HL-60 (cell line): ENCODE measurements at regions not wholly inside any gene's neighbourhood (a gene's known extent, or its start where the extent isn't known, plus 50 kb on each side); places are given as distances from the start of the nearest gene placed in this dataset.

Experiments
- DNase-seq, 2 experiments: peaks; one replicate each; pipeline ENCODE4 v3.0.0-alpha.2; 2010 to 2020; ENCODE audit warnings: low read depth in 1 of 2, low spot score in 1 of 2
- H3K27ac ChIP-seq: fragments of 250-450 bp; sonication (Bioruptor Pico); replicated peaks from 2 replicates; pipeline ENCODE4 v1.5.1; 2020; ENCODE audit warnings: mild to moderate bottlenecking, moderate library complexity
- H3K27me3 ChIP-seq: fragments of 250-450 bp; sonication (Bioruptor Pico); 2 replicates; pipeline ENCODE4 v1.5.1; 2021; ENCODE audit warnings: mild to moderate bottlenecking, moderate library complexity; ENCODE audit not compliant: insufficient read depth, poor library complexity, severe bottlenecking
- H3K4me3 ChIP-seq: replicated peaks from 2 replicates; pipeline ENCODE4 v1.5.1; 2011; ENCODE audit warnings: mild to moderate bottlenecking, control low read depth, low read length; ENCODE audit not compliant: insufficient read depth
- CTCF ChIP-seq: IDR thresholded peaks from one replicate; pipeline ENCODE4 v1.5.1; 2011; ENCODE audit warnings: low read length, control low read depth, inconsistent platforms; ENCODE audit not compliant: insufficient read depth
- GABPA ChIP-seq: IDR thresholded peaks from 2 replicates; pipeline ENCODE4 v1.6.1; 2012; ENCODE audit warnings: low read depth
- POLR2AphosphoS5 ChIP-seq: IDR thresholded peaks from 2 replicates; pipeline ENCODE4 v1.6.1; 2012; ENCODE audit warnings: low read depth
- REST ChIP-seq: IDR thresholded peaks from 2 replicates; pipeline ENCODE4 v1.6.1; 2012; ENCODE audit warnings: low read depth; ENCODE audit not compliant: insufficient replicate concordance
- SPI1 ChIP-seq: IDR thresholded peaks from 2 replicates; pipeline ENCODE4 v1.6.1; 2012; ENCODE audit warnings: low read depth, mild to moderate bottlenecking, borderline replicate concordance

GRCh38 chr5:167642779-167643517 is 648.5 kb upstream of the WWC1 start:
- TF ChIP-seq CTCF (no peak), SPI1 (no peak), POLR2AphosphoS5 (no peak), GABPA (no peak), REST (no peak)
- Histone ChIP-seq H3K27me3 (no peaks in the 10 kb centered on the region), H3K27ac (no peak overlapping the region), H3K4me3 (no peak overlapping the region)
- no peak for DNase-seq

GRCh38 chr5:167643631-167644280 is 647.7 kb upstream of the WWC1 start:
- no peak overlapping the region for H3K4me3 ChIP-seq
- H3K27me3 ChIP-seq, result no peaks in the 10 kb centered on the region
- TF ChIP-seq POLR2AphosphoS5 (no peak), GABPA (no peak)
- H3K27ac ChIP-seq, result no peak overlapping the region
- DNase-seq, result no peak

- no peak overlapping the region for H3K27ac ChIP-seq
- no peak overlapping the region for H3K4me3 ChIP-seq
- TF ChIP-seq SPI1 (no peak), GABPA (no peak), REST (no peak), POLR2AphosphoS5 (no peak), CTCF (no peak)
- H3K27me3 ChIP-seq, result no peaks in the 10 kb centered on the region
- no peak for DNase-seq
These were observed 646.8 kb upstream of the WWC1 start for GRCh38 chr5:167644619-167645018.

GRCh38 chr5:167649471-167649870 is 642.0 kb upstream of the WWC1 start:
- TF ChIP-seq SPI1 (no peak), GABPA (no peak), POLR2AphosphoS5 (no peak), CTCF (no peak), REST (no peak)
- Histone ChIP-seq H3K27ac (no peak overlapping the region), H3K4me3 (no peak overlapping the region), H3K27me3 (no peaks in the 10 kb centered on the region)
- no peak for DNase-seq
